Mesenchymal stem cell (in vitro differentiated cells and primary cell): ENCODE measurements at regions not wholly inside any gene's neighbourhood (a gene's known extent, or its start where the extent isn't known, plus 50 kb on each side); places are given as distances from the start of the nearest gene placed in this dataset.

Experiments
- DNase-seq: peaks from one replicate; pipeline ENCODE4 v3.0.0-alpha.2; 2013
- H2AFZ ChIP-seq: one replicate; pipeline ENCODE4 v1.6.1; 2013; ENCODE audit warnings: low read depth, mild to moderate bottlenecking, control low read depth, inconsistent platforms, low read length, moderate library complexity
- H2AK5ac ChIP-seq: 2 replicates; pipeline ENCODE4 v1.6.1; 2013; ENCODE audit warnings: low read length, moderate library complexity, mild to moderate bottlenecking, inconsistent platforms; ENCODE audit not compliant: severe bottlenecking
- H2BK120ac ChIP-seq: one replicate; pipeline ENCODE4 v1.6.1; 2013; ENCODE audit warnings: low read depth, mild to moderate bottlenecking, inconsistent platforms, low read length, moderate library complexity
- H2BK12ac ChIP-seq, 2 experiments: one replicate each; pipeline ENCODE4 v1.6.1; 2013; ENCODE audit warnings: inconsistent platforms in 2 of 2, low read length in 2 of 2, mild to moderate bottlenecking in 2 of 2, moderate library complexity in 2 of 2, control low read depth in 1 of 2
- H2BK15ac ChIP-seq: one replicate; pipeline ENCODE4 v1.6.1; 2013; ENCODE audit warnings: mild to moderate bottlenecking, low read depth, inconsistent platforms; ENCODE audit not compliant: poor library complexity, severe bottlenecking
- H2BK5ac ChIP-seq: 2 replicates; pipeline ENCODE4 v1.6.1; 2013; ENCODE audit warnings: low read depth, mild to moderate bottlenecking, low read length, control low read depth, inconsistent platforms; ENCODE audit not compliant: poor library complexity, severe bottlenecking
- H3K14ac ChIP-seq, 2 experiments: one replicate each; pipeline ENCODE4 v1.6.1; 2013; ENCODE audit warnings: inconsistent platforms in 2 of 2, low read length in 2 of 2, control low read depth in 1 of 2, mild to moderate bottlenecking in 1 of 2, moderate library complexity in 1 of 2
- H3K18ac ChIP-seq, 2 experiments: one replicate each; pipeline ENCODE4 v1.6.1; 2013; ENCODE audit warnings: inconsistent platforms in 2 of 2, low read length in 2 of 2, control low read depth in 1 of 2, low read depth in 1 of 2, mild to moderate bottlenecking in 1 of 2
- H3K23ac ChIP-seq, 2 experiments: one replicate each; pipeline ENCODE4 v1.6.1; 2013; ENCODE audit warnings: inconsistent platforms in 2 of 2, low read length in 2 of 2, mild to moderate bottlenecking in 2 of 2, moderate library complexity in 2 of 2, control low read depth in 1 of 2
- H3K27ac ChIP-seq: 2 replicates; pipeline ENCODE4 v1.5.1; 2013; ENCODE audit warnings: mild to moderate bottlenecking, moderate library complexity, low read length, control low read depth, inconsistent platforms; ENCODE audit not compliant: poor library complexity, severe bottlenecking
- H3K27me3 ChIP-seq, 2 experiments: 2 replicates each; pipeline versions ENCODE4 v1.6.1 to v1.7.0; 2013; ENCODE audit warnings: low read length in 2 of 2, mild to moderate bottlenecking in 2 of 2, moderate library complexity in 2 of 2, control low read depth in 1 of 2, inconsistent platforms in 1 of 2; ENCODE audit not compliant: control insufficient read depth in 1 of 2, insufficient read depth in 1 of 2
- H3K36me3 ChIP-seq, 2 experiments: 2 replicates each; pipeline versions ENCODE4 v1.6.1 to v1.7.0; 2013; ENCODE audit warnings: low read length in 2 of 2, control low read depth in 1 of 2, inconsistent platforms in 1 of 2, low read depth in 1 of 2, mild to moderate bottlenecking in 1 of 2; ENCODE audit not compliant: insufficient read depth in 2 of 2, control insufficient read depth in 1 of 2
- H3K4ac ChIP-seq, 2 experiments: one replicate each; pipeline ENCODE4 v1.6.1; 2013; ENCODE audit warnings: inconsistent platforms in 2 of 2, low read length in 2 of 2, mild to moderate bottlenecking in 2 of 2, moderate library complexity in 2 of 2, control low read depth in 1 of 2, low read depth in 1 of 2
- H3K4me1 ChIP-seq: 2 replicates; pipeline ENCODE4 v1.6.1; 2013; ENCODE audit warnings: low read depth, low read length, control low read depth; ENCODE audit not compliant: control insufficient read depth, insufficient read depth
- H3K4me2 ChIP-seq: 2 replicates; pipeline ENCODE4 v1.6.1; 2013; ENCODE audit warnings: low read length, mild to moderate bottlenecking, inconsistent platforms; ENCODE audit not compliant: poor library complexity, severe bottlenecking
- H3K4me3 ChIP-seq, 2 experiments: 2 replicates each; pipeline versions ENCODE4 v1.5.1 to v1.7.0; 2013; ENCODE audit warnings: low read length in 2 of 2, mild to moderate bottlenecking in 2 of 2, control low read depth in 1 of 2, low read depth in 1 of 2; ENCODE audit not compliant: insufficient read depth in 1 of 2
- H3K79me1 ChIP-seq: replicated peaks from 2 replicates; pipeline ENCODE4 v1.6.1; 2013; ENCODE audit warnings: mild to moderate bottlenecking, control low read depth, low read length, inconsistent platforms; ENCODE audit not compliant: poor library complexity, severe bottlenecking
- H3K9ac ChIP-seq: 2 replicates; pipeline ENCODE4 v1.7.0; 2013; ENCODE audit warnings: mild to moderate bottlenecking, low read length, moderate library complexity
- H3K9me3 ChIP-seq: 2 replicates; pipeline ENCODE4 v1.7.0; 2013; ENCODE audit warnings: mild to moderate bottlenecking, low read length; ENCODE audit not compliant: control insufficient read depth
- H4K8ac ChIP-seq: one replicate; pipeline ENCODE4 v1.6.1; 2013; ENCODE audit warnings: inconsistent platforms, mild to moderate bottlenecking, low read length, moderate library complexity
- H4K91ac ChIP-seq: one replicate; pipeline ENCODE4 v1.6.1; 2013; ENCODE audit warnings: mild to moderate bottlenecking, low read length, inconsistent platforms
- WGBS: methylation state at CpG from one replicate; pipeline ENCODE4 v1.1.7; 2013; ENCODE audit warnings: mixed read lengths; 5-methylcytosine and 5-hydroxymethylcytosine counted together

DNA sequence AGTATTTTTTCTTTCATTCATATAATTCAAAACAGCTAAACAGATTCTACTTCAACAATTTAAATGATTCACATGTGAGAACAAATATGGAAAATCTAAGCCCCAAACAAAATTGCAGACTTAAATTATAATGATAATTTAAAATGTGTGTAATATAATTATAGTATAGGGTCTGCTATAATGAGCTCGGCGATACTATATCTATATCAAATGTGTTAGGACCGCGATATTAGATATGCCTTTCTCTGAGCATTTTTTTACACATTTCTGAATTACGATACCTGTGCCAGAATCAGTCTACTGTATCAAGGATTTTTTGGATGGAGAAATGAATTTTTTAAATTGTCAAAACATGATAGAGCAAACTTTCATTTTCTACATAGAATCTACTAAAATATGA is 808.8 kb upstream of the POU3F3 start:
- no peaks in the 10 kb centered on the region for H3K36me3 ChIP-seq
- H2BK12ac ChIP-seq = no peak overlapping the region
- no peaks in the 10 kb centered on the region for H3K27me3 ChIP-seq
- H3K4ac ChIP-seq = no peak overlapping the region
- no peak overlapping the region for H3K4me3 ChIP-seq
- H2BK15ac ChIP-seq = no peak overlapping the region
- H3K18ac ChIP-seq = no peak overlapping the region
- no peaks in the 10 kb centered on the region for H3K4me1 ChIP-seq
- H4K8ac ChIP-seq = no peak overlapping the region
- DNase-seq = no peak
- H3K27ac ChIP-seq = no peak overlapping the region
- no peak overlapping the region for H2BK5ac ChIP-seq
- H4K91ac ChIP-seq = no peak overlapping the region
- H3K9ac ChIP-seq = no peak overlapping the region
- H3K14ac ChIP-seq = no peak overlapping the region
- no peak overlapping the region for H3K4me2 ChIP-seq
- no peak overlapping the region for H3K23ac ChIP-seq
- no peak overlapping the region for H2BK120ac ChIP-seq
- no peak overlapping the region for H2AFZ ChIP-seq
- H3K9me3 ChIP-seq = no peaks in the 10 kb centered on the region
- H2AK5ac ChIP-seq = no peak overlapping the region
- no peaks in the 10 kb centered on the region for H3K79me1 ChIP-seq
- WGBS = 92% methylated on average over 4 of the region's 5 CpGs

GRCh38 chr2:104046466-104046865 is 807.4 kb upstream of the POU3F3 start:
- no peak overlapping the region for H3K14ac ChIP-seq
- H3K27ac ChIP-seq = no peak overlapping the region
- no peaks in the 10 kb centered on the region for H3K79me1 ChIP-seq
- DNase-seq = no peak
- H2BK12ac ChIP-seq = no peak overlapping the region
- H2AFZ ChIP-seq = no peak overlapping the region
- H3K27me3 ChIP-seq = no peaks in the 10 kb centered on the region
- no peak overlapping the region for H3K4ac ChIP-seq
- no peak overlapping the region for H3K23ac ChIP-seq
- H3K4me1 ChIP-seq = no peaks in the 10 kb centered on the region
- no peak overlapping the region for H3K18ac ChIP-seq
- WGBS = 44% methylated on average over 1 of the region's 2 CpGs
- H4K91ac ChIP-seq = no peak overlapping the region
- no peak overlapping the region for H2AK5ac ChIP-seq
- H3K9ac ChIP-seq = no peak overlapping the region
- H3K4me3 ChIP-seq = no peak overlapping the region
- H3K9me3 ChIP-seq = no peaks in the 10 kb centered on the region
- H2BK5ac ChIP-seq = no peak overlapping the region
- no peak overlapping the region for H2BK120ac ChIP-seq
- no peak overlapping the region for H2BK15ac ChIP-seq
- no peak overlapping the region for H3K4me2 ChIP-seq
- no peak overlapping the region for H4K8ac ChIP-seq
- no peaks in the 10 kb centered on the region for H3K36me3 ChIP-seq

DNA sequence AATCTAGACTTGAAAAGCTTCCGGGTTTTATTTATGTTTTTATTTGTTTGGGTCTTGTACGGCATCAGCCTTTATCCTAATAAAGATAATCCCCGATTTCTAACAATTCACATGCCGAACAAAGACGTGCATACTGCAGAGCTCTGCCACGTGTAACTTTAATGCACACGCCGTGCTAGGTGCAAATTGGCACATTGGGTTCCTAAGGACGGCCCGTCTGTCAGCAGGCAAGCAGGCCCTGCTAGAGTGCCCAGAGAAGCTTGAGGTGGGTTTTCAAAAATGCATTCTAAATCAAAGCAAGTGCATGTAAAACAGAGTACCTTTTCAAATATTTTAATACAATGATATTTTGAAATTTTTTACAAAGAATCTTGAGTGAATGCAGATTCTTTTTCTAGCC is 806.4 kb upstream of the POU3F3 start:
- WGBS = 92% methylated on average over 9 of the region's 10 CpGs
- DNase-seq = no peak
- Histone ChIP-seq H3K27ac (no peak overlapping the region), H3K36me3 (no peaks in the 10 kb centered on the region), H4K8ac (no peak overlapping the region), H3K79me1 (no peaks in the 10 kb centered on the region), H3K4me3 (no peak overlapping the region), H3K18ac (no peak overlapping the region), H3K4me1 (no peaks in the 10 kb centered on the region), H3K4me2 (no peak overlapping the region), H4K91ac (no peak overlapping the region), H2BK5ac (no peak overlapping the region), H3K9ac (no peak overlapping the region), H2BK120ac (no peak overlapping the region), H2AFZ (no peak overlapping the region), H3K27me3 (no peaks in the 10 kb centered on the region), H3K14ac (no peak overlapping the region), H3K4ac (no peak overlapping the region), H2BK15ac (no peak overlapping the region), H2BK12ac (no peak overlapping the region), H2AK5ac (no peak overlapping the region), H3K23ac (no peak overlapping the region), H3K9me3 (no peaks in the 10 kb centered on the region)

GRCh38 chr2:104049438-104049837 is 804.5 kb upstream of the POU3F3 start:
- H3K14ac ChIP-seq = no peak overlapping the region
- H3K4me2 ChIP-seq = no peak overlapping the region
- no peak overlapping the region for H2AFZ ChIP-seq
- H3K9ac ChIP-seq = no peak overlapping the region
- H3K23ac ChIP-seq = no peak overlapping the region
- H3K4me1 ChIP-seq = no peaks in the 10 kb centered on the region
- no peak overlapping the region for H3K4ac ChIP-seq
- no peaks in the 10 kb centered on the region for H3K27me3 ChIP-seq
- H3K4me3 ChIP-seq = no peak overlapping the region
- no peak overlapping the region for H4K8ac ChIP-seq
- no peak for DNase-seq
- no peak overlapping the region for H2BK5ac ChIP-seq
- H3K27ac ChIP-seq = no peak overlapping the region
- H3K9me3 ChIP-seq = no peaks in the 10 kb centered on the region
- no peak overlapping the region for H2BK12ac ChIP-seq
- no peaks in the 10 kb centered on the region for H3K36me3 ChIP-seq
- no peaks in the 10 kb centered on the region for H3K79me1 ChIP-seq
- no peak overlapping the region for H4K91ac ChIP-seq
- no CpG with 5 or more reads among the region's 4 CpGs for WGBS
- H2AK5ac ChIP-seq = no peak overlapping the region
- no peak overlapping the region for H2BK120ac ChIP-seq
- no peak overlapping the region for H2BK15ac ChIP-seq
- H3K18ac ChIP-seq = no peak overlapping the region
